ENCODE measurements at regions not wholly inside any gene's neighbourhood (a gene's known extent, or its start where the extent isn't known, plus 50 kb on each side); places are given as distances from the start of the nearest gene placed in this dataset.

GRCh38 chr3:193825617-193826016, 232.6 kb downstream of the OPA1 start:
- TF ChIP-seq CTCF (IDR thresholded peaks at IDR 0.05; ENCODE audit: low read depth, low read length): no peak
- H3K4me3 ChIP-seq (replicated peaks in 1 of 2; ENCODE audit: low read depth in 2 of 2, low read length in 2 of 2): no peak overlapping the region
- no peak for DNase-seq (ENCODE audit: low read depth in 2 of 2)

GRCh38 chr3:193826159-193826795, 233.3 kb downstream of the OPA1 start:
- no peak for TF ChIP-seq CTCF (IDR thresholded peaks at IDR 0.05; ENCODE audit: low read depth, low read length)
- peak; percentile 65 to 76 for DNase-seq (ENCODE audit: low read depth in 2 of 2)
- no peak overlapping the region for H3K4me3 ChIP-seq (replicated peaks in 1 of 2; ENCODE audit: low read depth in 2 of 2, low read length in 2 of 2)

GRCh38 chr3:193827040-193827669, 234.1 kb downstream of the OPA1 start:
- no peak overlapping the region for H3K4me3 ChIP-seq (replicated peaks in 1 of 2; ENCODE audit: low read depth in 2 of 2, low read length in 2 of 2)
- no peak for TF ChIP-seq CTCF (IDR thresholded peaks at IDR 0.05; ENCODE audit: low read depth, low read length)
- no peak for DNase-seq (ENCODE audit: low read depth in 2 of 2)

GRCh38 chr3:193827871-193828270, 234.9 kb downstream of the OPA1 start:
- no peak overlapping the region for H3K4me3 ChIP-seq (replicated peaks in 1 of 2; ENCODE audit: low read depth in 2 of 2, low read length in 2 of 2)
- no peak for DNase-seq (ENCODE audit: low read depth in 2 of 2)
- TF ChIP-seq CTCF (IDR thresholded peaks at IDR 0.05; ENCODE audit: low read depth, low read length): no peak

GRCh38 chr3:193828477-193828876, 235.5 kb downstream of the OPA1 start:
- H3K4me3 ChIP-seq (replicated peaks in 1 of 2; ENCODE audit: low read depth in 2 of 2, low read length in 2 of 2): no peak overlapping the region
- no peak for TF ChIP-seq CTCF (IDR thresholded peaks at IDR 0.05; ENCODE audit: low read depth, low read length)
- no peak for DNase-seq (ENCODE audit: low read depth in 2 of 2)

- peak; percentile 26 to 38 for DNase-seq (ENCODE audit: low read depth in 2 of 2)
- TF ChIP-seq CTCF (IDR thresholded peaks at IDR 0.05; ENCODE audit: low read depth, low read length): no peak
- H3K4me3 ChIP-seq (replicated peaks in 1 of 2; ENCODE audit: low read depth in 2 of 2, low read length in 2 of 2): no peak overlapping the region
Observed at GRCh38 chr3:193829781-193830180, 236.8 kb downstream of the OPA1 start.
